AG09319 (cell line): ENCODE measurements at regions not wholly inside any gene's neighbourhood (a gene's known extent, or its start where the extent isn't known, plus 50 kb on each side); places are given as distances from the start of the nearest gene placed in this dataset.

Source experiments
- DNase-seq: peaks from one replicate; pipeline ENCODE4 v3.0.0-alpha.2; 2010; ENCODE audit warnings: low read depth; ENCODE audit errors: extremely low read depth
- CTCF ChIP-seq: IDR thresholded peaks from 2 replicates; pipeline ENCODE4 v1.5.1; 2011; ENCODE audit warnings: low read depth, mild to moderate bottlenecking, inconsistent platforms, low read length, moderate library complexity

GRCh38 chr20:61073376-61073775 lies 178.7 kb upstream of the CDH4 start:
- no peak for TF ChIP-seq CTCF
- no peak for DNase-seq

- TF ChIP-seq CTCF = no peak
- DNase-seq = no peak
Observed at GRCh38 chr20:61082720-61083119, 169.3 kb upstream of the CDH4 start.

GRCh38 chr20:61083431-61083830 lies 168.6 kb upstream of the CDH4 start:
- no peak for DNase-seq
- TF ChIP-seq CTCF = no peak

GRCh38 chr20:61086031-61086430 lies 166.0 kb upstream of the CDH4 start:
- TF ChIP-seq CTCF = no peak
- DNase-seq = no peak

- DNase-seq = no peak
- TF ChIP-seq CTCF = no peak
Observed at GRCh38 chr20:61090541-61090940, 161.5 kb upstream of the CDH4 start.

GRCh38 chr20:61092251-61092650 lies 159.8 kb upstream of the CDH4 start:
- DNase-seq = no peak
- no peak for TF ChIP-seq CTCF

- TF ChIP-seq CTCF = no peak
- no peak for DNase-seq
Observed at GRCh38 chr20:61094581-61094980, 157.5 kb upstream of the CDH4 start.

- TF ChIP-seq CTCF = no peak
- DNase-seq = no peak
Observed at GRCh38 chr20:61096463-61096862, 155.6 kb upstream of the CDH4 start.
